SHP77 treated with DMSO at 0.1 percent for 48 hours (cell line): ENCODE measurements at regions not wholly inside any gene's neighbourhood (a gene's known extent, or its start where the extent isn't known, plus 50 kb on each side); places are given as distances from the start of the nearest gene placed in this dataset.

Experiments
- DNase-seq: peaks from one replicate; lab custom pipeline; 2025; lab: John Stamatoyannopoulos, UW

DNA sequence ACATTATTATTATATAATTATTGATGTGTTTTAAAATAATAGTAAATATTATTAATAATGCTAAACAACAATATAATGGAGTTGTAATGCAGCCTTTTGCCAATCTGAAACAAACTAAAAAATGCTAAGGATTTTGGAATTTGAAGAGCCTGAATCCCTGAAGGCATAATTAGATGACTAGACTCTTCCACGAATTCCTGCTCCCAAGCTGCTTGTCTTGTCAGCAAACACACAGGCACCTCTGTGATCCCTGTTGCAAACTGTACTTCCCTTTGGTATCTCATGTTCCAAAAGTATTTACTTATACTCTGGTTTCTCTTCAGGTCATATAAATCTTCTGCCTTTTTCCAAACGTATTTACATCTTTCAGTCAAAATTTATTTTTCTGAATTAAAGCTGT, 1862.4 kb downstream of the OLFM4 start:
- no peak for DNase-seq

GRCh38 chr13:54901316-54901715, 1872.7 kb downstream of the OLFM4 start:
- no peak for DNase-seq

DNA sequence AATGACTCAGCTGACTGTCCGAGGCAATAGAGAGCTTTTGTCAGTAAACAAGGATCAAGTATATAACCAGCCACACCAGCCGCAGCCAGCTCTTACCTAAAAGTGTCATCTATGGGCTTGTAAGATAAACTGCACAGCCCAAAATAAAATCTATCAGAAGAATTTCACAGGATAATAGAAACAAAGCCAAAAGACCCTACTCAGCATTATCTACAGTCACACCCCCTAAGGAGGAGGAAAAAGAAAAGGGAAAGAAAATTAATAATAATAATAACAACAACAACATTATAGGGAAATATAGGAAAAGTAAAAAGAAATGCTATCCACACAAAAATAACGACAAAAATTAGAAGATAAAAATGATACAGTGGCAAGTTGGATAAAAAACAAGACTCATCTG, 1883.8 kb downstream of the OLFM4 start:
- DNase-seq = no peak

GRCh38 chr13:54913668-54914067, 1885.1 kb downstream of the OLFM4 start:
- DNase-seq = no peak

- DNase-seq = no peak
Observed at GRCh38 chr13:54927538-54927937, 1898.9 kb downstream of the OLFM4 start.

GRCh38 chr13:54928071-54928470, 1899.5 kb downstream of the OLFM4 start:
- no peak for DNase-seq

DNA sequence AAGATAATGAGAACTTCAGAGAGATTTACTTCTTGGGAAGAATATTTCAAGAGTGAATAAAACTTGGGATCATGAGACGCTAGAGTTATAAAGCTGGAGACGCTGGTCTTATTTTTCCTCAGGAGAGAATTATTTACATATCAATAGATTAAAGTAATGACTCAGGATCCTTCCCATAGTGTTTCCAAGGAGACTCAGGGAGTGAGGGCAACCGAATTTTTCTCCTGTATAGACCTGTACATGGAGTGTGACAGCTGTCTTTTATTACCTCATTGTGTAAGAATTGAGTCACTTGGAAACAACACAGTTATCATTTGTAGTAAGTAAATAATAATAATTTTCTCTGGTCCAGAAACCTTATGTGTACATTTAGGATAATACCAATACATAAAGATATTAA, 1905.5 kb downstream of the OLFM4 start:
- no peak for DNase-seq

DNA sequence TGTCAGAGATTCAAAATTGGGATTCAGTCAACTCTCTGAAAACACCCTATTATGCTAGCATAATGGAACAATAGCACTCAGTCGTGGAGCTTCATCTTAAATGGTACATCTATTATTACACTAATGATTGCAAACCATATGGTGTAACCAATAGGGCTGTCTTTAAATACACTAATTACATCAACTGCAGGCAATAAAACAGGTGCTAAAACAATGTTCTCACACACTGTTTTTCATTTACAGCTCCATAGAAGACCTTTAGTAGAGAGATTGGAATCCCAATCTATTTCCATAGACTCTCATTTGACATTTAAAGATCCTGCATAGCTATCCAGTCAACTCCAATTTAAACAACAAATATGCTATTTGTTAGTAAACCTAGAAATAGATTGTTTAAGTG, 1917.4 kb downstream of the OLFM4 start:
- no peak for DNase-seq

DNA sequence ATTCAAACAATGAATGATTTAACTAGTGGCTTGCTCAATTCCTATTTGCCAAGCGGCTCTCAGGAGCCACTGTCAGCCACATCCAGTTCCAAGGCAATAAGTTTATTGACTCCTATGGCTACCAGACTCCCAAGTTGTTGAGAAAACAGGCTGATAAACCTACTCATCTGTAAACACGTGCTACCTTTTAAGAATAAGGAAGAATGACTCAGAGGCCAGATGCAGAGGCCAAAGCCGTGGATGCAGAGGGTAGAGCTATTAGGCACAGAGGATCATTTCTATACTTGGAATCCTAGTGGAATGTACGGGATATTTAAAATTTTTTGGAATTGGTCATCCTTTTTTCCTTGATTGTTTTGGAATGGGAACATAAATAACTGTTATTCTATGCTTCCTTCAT, 1921.1 kb downstream of the OLFM4 start:
- DNase-seq = no peak

- DNase-seq = no peak
Observed at GRCh38 chr13:54950546-54950945, 1921.9 kb downstream of the OLFM4 start.

GRCh38 chr13:54953786-54954185, 1925.2 kb downstream of the OLFM4 start:
- DNase-seq = no peak

DNA sequence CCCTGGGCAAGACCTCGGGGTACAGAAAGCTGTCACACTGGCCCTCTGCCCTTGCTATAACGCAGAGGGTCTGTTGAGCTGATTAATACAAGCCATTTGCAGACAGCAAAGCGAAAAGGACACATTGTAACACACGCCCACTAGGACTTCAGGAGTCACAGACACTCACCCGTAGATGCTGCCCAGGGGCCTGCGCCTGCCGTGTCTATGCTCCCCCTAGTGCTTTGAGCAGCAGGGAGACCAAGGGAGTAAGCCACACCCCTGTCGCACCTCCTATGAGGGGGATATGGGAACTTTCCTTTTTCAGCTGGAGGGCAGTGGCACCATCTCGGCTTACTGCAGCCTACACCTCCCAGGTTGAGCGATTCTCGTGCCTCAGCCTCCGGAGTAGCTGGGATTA, 1930.2 kb downstream of the OLFM4 start:
- DNase-seq = no peak

DNA sequence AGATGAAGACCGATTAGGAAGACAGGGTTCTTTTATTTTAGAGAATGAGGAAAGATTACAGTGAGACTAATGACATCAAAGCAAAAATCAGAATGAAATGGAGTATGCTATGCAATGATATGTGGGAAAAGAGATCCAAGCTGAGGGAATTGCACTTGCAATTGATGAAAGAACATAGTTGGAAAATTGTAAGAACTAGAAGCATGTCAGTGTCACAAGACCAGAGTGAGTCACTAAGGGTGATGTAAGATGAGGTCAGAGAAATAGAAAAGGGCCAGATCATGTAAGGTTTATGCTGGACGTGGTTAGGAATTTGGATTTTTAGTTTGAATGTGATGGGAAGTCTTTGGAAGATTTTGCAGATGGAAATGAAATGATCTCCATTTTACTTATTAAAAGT, 1937.3 kb downstream of the OLFM4 start:
- DNase-seq = no peak

DNA sequence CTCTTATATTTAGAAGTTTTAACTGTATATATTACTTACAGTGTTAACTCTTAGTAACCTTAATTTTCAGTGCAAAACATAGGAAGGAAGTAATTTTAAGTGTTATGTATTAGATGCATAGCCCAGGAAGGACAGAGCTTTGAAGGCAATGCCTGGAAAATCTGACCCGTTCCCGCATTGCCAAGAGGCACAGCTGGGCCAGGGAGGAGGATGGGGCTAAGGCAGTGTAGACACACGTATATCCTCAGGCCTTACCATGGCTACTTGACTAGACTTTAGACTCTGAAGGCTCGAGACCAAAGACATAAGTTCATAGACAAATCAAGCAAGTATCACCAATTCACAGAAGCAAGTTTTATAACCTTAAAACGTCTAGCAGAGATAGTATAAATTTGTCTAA, 1944.2 kb downstream of the OLFM4 start:
- DNase-seq = no peak

- no peak for DNase-seq
Observed at GRCh38 chr13:54975676-54976075, 1947.1 kb downstream of the OLFM4 start.

- no peak for DNase-seq
Observed at GRCh38 chr13:54980651-54981050, 1952.0 kb downstream of the OLFM4 start.

- DNase-seq = no peak
Observed at GRCh38 chr13:54989418-54989817, 1960.8 kb downstream of the OLFM4 start.

- no peak for DNase-seq
Observed at GRCh38 chr13:54999399-54999907, 1970.8 kb downstream of the OLFM4 start.

- no peak for DNase-seq
Observed at GRCh38 chr13:55000043-55000442, 1971.4 kb downstream of the OLFM4 start.

GRCh38 chr13:55000844-55001243, 1972.2 kb downstream of the OLFM4 start:
- no peak for DNase-seq

DNA sequence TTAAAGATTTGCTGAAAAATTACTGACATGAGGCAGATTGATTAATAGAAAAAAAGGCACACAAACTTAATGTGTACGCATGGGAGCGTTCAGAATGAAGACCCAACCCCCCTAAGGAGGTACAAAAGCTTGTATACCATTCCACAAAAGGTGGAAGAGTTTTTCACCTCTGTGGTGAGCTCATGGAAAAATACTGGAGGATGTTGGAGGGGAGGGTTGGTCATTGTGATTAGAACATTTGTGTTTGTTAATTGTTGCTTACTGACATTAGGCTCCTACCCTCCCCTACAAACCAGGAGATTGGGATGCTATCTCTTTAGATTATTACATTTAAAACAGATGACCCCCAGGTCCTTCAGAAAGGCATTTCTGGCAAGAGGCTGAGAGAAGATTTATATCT, 1973.3 kb downstream of the OLFM4 start:
- no peak for DNase-seq

DNA sequence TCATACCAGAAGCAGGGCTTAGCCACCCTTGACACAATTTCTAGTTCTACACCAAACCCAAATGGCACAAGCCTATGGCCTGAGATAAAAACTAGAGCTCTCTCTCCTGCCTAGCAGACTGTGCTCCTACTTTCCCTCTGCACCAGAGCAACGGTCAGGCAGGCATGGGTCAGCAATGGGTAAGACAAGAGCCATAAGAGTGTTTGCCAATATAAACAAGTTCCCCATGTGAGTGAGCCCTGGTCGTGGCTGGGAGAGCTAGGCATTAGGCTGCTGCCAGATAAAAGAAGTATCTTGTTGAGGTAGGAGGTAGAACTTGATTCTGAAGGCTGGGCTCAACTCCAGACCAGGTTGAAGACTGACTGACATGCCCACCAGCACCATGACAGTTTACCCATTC, 1979.1 kb downstream of the OLFM4 start:
- no peak for DNase-seq

DNA sequence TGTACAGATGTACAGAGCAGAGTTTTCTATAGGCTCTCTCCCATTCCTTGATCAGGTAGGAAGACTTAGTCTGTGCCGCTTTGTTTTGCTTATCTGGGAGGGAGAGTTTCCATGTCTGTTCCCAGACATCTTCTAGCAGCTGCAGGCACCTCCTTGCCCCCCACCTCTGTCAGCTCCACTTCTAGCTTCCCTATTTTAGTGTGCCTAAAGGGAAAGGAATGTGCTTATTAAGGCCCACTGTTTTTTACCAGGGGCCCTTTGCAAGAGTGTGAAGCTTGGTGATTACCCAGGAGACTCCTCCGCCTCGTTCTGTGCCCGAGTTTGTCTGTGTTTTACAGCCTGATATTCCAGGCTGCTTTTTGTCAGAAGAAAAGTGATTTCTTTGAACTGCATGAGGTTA, 1984.4 kb downstream of the OLFM4 start:
- no peak for DNase-seq

DNA sequence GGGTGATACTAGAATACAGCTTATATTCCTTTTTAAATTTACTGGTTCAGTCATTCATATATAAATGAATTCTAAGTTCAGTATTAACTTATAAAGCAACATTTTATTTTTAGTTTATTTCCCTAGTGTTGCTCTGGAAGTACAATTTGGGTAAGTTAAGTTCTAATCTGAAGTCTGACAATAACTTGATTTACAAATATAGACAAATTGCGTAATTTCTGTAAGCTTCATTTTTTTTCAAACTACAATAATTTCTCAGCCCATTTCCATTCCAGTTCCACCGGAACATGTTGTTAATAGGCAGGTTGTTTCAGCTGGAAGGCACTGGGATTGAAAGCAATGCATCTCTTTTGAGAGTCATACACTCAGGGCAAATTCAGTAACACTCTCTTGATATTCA, 2000.7 kb downstream of the OLFM4 start:
- no peak for DNase-seq

- no peak for DNase-seq
Observed at GRCh38 chr13:55038230-55038629, 2009.6 kb downstream of the OLFM4 start.
